ENCODE measurements at regions not wholly inside any gene's neighbourhood (a gene's known extent, or its start where the extent isn't known, plus 50 kb on each side); places are given as distances from the start of the nearest gene placed in this dataset.

GRCh38 chr17:79159471-79159870 is 84.8 kb downstream of the ENGASE start:
- no peak for DNase-seq (ENCODE audit: low read depth)
- TF ChIP-seq, protein P1, sequence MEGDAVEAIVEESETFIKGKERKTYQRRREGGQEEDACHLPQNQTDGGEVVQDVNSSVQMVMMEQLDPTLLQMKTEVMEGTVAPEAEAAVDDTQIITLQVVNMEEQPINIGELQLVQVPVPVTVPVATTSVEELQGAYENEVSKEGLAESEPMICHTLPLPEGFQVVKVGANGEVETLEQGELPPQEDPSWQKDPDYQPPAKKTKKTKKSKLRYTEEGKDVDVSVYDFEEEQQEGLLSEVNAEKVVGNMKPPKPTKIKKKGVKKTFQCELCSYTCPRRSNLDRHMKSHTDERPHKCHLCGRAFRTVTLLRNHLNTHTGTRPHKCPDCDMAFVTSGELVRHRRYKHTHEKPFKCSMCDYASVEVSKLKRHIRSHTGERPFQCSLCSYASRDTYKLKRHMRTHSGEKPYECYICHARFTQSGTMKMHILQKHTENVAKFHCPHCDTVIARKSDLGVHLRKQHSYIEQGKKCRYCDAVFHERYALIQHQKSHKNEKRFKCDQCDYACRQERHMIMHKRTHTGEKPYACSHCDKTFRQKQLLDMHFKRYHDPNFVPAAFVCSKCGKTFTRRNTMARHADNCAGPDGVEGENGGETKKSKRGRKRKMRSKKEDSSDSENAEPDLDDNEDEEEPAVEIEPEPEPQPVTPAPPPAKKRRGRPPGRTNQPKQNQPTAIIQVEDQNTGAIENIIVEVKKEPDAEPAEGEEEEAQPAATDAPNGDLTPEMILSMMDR (IDR thresholded peaks at IDR 0.05; ENCODE audit: low read length, missing control alignments) = no peak
- H3K4me3 ChIP-seq (replicated peaks; ENCODE audit: low read depth, low read length) = no peak overlapping the region

- no peak overlapping the region for H3K4me3 ChIP-seq (replicated peaks; ENCODE audit: low read depth, low read length)
- TF ChIP-seq, protein P1 (IDR thresholded peaks at IDR 0.05; ENCODE audit: low read length, missing control alignments) = no peak
- no peak for DNase-seq (ENCODE audit: low read depth)
Measured at GRCh38 chr17:79156463-79157095, 82.0 kb downstream of the ENGASE start.

DNA sequence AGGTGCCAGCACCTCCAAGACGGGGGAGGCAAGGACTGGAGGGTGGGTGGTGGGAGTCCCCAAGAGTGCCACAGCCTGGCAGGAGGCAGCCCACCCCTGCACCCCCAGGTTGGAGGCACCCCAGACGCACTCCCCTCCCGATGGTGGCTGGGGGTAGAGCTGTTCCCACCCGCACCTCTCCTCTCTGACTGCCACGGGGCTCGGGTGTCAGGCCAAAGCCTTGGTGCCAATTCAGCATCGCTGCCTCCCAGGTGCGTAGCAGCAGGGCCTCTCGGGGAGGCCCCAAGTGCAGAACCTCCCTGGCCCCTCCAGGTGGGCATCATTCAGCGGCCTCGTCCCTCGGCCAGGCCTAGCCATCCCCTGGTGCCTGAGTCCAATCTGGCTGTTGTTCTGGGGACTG is 81.1 kb downstream of the ENGASE start:
- H3K4me3 ChIP-seq (replicated peaks; ENCODE audit: low read depth, low read length) = no peak overlapping the region
- no peak for DNase-seq (ENCODE audit: low read depth)
- TF ChIP-seq, protein P1 (IDR thresholded peaks at IDR 0.05; ENCODE audit: low read length, missing control alignments) = no peak

DNA sequence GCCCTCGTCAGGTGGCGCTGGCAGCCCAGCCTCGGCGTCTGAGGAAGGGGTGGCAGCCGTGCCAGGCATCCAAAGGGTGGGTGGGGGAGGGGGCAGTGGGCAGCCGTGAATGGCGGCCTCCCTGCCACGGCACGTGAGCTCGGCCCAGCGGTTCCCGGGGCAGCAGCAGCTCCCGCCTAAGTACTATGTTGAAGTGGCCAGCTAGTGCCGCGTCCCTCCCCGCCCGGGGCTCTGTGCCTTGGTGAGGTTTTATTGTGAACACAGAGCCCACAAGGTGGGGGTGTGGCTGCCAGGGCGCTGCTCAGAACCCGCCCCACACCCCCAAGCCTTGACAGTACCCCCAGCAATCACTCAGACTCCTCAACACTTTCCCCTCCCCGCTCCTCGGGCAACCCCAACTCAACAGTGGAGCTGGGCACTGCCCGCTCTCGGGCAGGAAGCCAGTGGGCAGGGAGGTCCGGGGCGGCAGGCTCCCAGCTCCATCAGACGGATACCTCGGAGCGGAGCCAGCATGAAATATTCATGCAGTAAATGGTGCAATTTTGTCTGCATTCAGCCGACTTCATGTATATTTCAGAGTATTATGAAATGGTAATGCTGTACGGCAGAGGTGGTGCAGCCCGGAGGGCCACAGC is 80.4 kb downstream of the ENGASE start:
- TF ChIP-seq, protein P1 (IDR thresholded peaks at IDR 0.05; ENCODE audit: low read length, missing control alignments) = no peak
- no peak for DNase-seq (ENCODE audit: low read depth)
- H3K4me3 ChIP-seq (replicated peaks; ENCODE audit: low read depth, low read length) = no peak overlapping the region

DNA sequence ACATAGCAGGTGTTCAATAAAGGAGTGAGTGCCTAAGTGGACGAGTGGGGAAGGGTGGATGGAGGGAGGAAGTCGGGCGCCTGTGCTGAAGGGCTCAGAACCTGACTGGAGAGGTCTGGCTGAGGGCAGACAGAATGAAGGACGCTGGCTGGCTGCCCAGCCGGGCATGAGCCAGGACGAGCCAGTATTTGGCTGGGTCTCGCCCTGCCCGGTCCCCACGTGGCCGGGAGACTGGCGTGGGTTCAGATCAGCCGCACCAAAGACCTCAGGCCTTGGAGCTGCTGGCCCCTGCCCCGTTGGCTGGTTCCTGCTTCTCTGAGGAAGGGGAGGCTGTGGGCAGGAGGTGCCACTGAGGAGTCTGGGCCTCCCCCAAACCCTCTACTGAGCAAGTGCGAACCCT is 79.8 kb downstream of the ENGASE start:
- TF ChIP-seq, protein P1 (IDR thresholded peaks at IDR 0.05; ENCODE audit: low read length, missing control alignments) = no peak
- H3K4me3 ChIP-seq (replicated peaks; ENCODE audit: low read depth, low read length) = no peak overlapping the region
- DNase-seq (ENCODE audit: low read depth) = no peak

DNA sequence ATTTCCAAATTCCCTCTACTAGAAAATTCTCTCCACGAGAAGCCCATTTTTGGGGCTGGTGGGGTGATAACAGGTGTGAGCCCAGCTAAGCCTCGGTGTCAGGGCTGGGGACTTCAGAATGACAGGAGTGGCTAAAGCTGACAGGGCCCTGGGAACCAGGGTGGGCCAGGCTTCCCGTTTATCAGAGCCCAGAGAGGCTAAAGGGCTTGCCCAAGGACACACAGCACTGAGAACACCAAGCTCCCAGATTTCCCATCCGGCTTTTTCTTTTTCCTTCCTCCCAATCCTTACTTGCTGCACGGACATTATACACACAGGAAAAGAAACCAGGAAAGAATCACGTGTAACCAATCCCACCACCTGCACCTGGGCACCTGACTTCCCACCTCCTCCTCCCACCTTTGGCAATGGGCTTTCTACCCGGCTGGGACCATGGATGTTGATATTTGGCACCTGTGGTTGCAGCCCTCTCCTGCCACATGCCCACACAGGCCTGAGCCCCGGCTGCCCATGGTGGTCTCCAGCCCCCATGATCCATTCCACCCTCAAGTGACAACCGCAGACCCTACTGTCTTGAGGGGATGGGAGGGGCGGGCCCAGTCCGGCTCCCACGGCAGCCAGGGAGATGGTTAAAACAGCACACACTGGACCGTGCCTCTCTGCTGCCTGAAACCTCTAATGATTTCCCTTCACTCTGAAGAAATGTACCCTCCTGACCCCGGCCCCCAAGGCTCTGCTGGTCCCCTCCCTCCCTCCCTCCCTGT is 78.9 kb downstream of the ENGASE start:
- no peak for DNase-seq (ENCODE audit: low read depth)
- TF ChIP-seq, protein P1 (IDR thresholded peaks at IDR 0.05; ENCODE audit: low read length, missing control alignments) = no peak
- no peak overlapping the region for H3K4me3 ChIP-seq (replicated peaks; ENCODE audit: low read depth, low read length)

Measured in fibroblast of pulmonary artery (primary cell).